Suprapubic skin (tissue), 4 donors: ENCODE measurements at regions not wholly inside any gene's neighbourhood (a gene's known extent, or its start where the extent isn't known, plus 50 kb on each side); places are given as distances from the start of the nearest gene placed in this dataset.
"Not testable (repeated sequence)": the region's sequence is repeated elsewhere in the genome, so short reads cannot be mapped to it uniquely, and the experiment has no call there.

Experiments used
- DNase-seq, 2 donors: peaks; one replicate each; pipeline ENCODE4 v3.0.0-alpha.2; 2019; ENCODE audit warnings: low spot score in 2 of 2
- H3K27ac ChIP-seq: fragments of 200-600 bp; sonication (generic); one replicate; pipeline ENCODE4 v1.5.1; 2019
- H3K27me3 ChIP-seq: fragments of 200-600 bp; sonication (generic); one replicate; pipeline ENCODE4 v1.5.1; 2019
- H3K36me3 ChIP-seq: fragments of 200-600 bp; sonication (generic); one replicate; pipeline ENCODE4 v1.5.1; 2019
- H3K4me1 ChIP-seq: fragments of 200-600 bp; sonication (generic); one replicate; pipeline ENCODE4 v1.5.1; 2019
- H3K4me3 ChIP-seq: fragments of 200-600 bp; sonication (generic); one replicate; pipeline ENCODE4 v1.5.1; 2019; ENCODE audit warnings: mild to moderate bottlenecking
- H3K9me3 ChIP-seq: fragments of 200-600 bp; sonication (generic); one replicate; pipeline ENCODE4 v1.5.1; 2019
- WGBS: methylation state at CpG from one replicate; pipeline ENCODE4 v1.1.5; 2018; 5-methylcytosine and 5-hydroxymethylcytosine counted together

GRCh38 chr9:138207300-138208179, 330.0 kb downstream of the CACNA1B start:
- not testable (repeated sequence) for H3K4me3 ChIP-seq, H3K9me3 ChIP-seq, H3K36me3 ChIP-seq, H3K27me3 ChIP-seq, H3K4me1 ChIP-seq, H3K27ac ChIP-seq, DNase-seq
- WGBS = 89% methylated on average over 17 of the region's 19 CpGs

DNA sequence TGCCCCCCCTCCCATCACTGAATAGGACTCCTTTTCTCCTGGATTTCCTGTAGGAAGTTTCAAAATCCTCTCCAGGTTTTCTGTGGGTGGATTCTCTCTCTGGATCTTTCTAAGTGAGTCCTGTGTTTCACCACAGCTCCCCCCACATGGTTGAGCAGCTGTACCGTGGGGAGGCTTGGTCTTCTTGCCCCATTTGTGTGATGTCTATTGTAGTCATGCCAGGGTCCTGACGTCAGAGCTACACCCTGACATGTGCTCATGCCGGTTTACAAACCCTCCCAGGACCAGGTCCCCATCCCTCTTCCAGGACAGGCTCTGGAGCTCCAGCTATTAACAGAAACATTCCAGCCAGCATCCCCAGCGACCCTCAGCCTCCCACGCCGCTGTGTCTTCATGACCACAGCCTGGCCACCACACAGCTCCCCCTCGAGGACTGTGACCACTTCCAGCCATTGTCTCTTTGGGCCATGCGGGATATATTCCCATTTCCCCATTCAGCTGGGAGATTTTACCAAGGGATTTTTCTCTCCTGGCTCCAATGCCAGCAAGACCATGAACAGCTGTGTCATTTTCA, 331.6 kb downstream of the CACNA1B start:
- 74% methylated on average over 3 of the region's 8 CpGs for WGBS
- not testable (repeated sequence) for DNase-seq, H3K4me1 ChIP-seq, H3K4me3 ChIP-seq, H3K27ac ChIP-seq, H3K36me3 ChIP-seq, H3K9me3 ChIP-seq, H3K27me3 ChIP-seq

DNA sequence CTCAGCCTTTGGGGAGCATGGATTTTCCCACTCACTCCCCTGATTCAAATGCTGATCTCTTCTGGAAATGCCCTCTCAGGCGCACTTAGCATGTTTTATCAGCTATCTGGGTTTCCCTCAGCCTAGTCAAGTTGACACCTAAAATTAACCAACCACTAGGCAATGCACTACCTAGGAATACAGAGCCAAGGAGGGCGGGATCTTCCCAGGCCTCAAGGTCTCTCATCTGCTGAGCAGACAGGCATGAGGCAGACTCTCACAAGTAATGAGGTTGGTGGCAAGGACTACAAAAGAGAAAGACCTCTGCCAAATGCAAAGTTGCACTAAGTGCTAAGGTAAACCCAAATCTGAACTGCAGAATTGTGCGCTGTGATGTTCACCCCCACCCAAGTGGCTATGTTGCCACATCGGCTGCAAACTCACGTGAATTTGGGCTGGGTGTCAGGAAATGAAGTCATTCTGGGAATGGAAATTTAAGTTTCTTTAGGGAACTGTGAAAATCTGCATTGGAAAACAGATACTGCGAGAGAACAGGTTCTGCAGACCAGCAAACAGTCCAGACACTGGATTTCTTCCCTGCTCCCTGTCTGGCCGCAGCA, 332.9 kb downstream of the CACNA1B start:
- not testable (repeated sequence) for H3K4me3 ChIP-seq, H3K9me3 ChIP-seq, DNase-seq, H3K4me1 ChIP-seq, H3K27me3 ChIP-seq, H3K36me3 ChIP-seq, H3K27ac ChIP-seq
- 75% methylated on average over 4 of the region's 7 CpGs for WGBS

DNA sequence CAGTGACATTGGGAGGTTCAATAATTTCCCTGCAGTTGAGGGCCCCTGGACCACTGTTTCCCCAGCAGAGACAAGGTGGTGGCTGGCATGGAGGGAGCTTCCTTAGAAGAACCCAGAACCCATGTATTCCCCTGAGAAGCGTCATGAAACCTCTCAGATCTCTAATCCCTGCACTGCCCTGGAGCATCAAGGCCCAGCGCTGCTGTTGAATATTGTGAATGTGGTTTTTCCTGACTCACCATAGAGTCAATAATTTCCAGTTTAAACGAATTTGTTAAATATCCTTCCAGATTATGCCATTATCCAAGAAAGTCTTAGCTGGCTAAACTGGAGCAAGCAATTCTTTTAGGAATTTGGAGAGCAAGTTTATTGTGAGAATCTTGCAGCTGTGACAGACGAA, 333.5 kb downstream of the CACNA1B start:
- WGBS = 63% methylated on average over 1 of the region's 4 CpGs
- not testable (repeated sequence) for DNase-seq, H3K27me3 ChIP-seq, H3K4me1 ChIP-seq, H3K4me3 ChIP-seq, H3K36me3 ChIP-seq, H3K9me3 ChIP-seq, H3K27ac ChIP-seq

- H3K4me1 ChIP-seq, H3K27ac ChIP-seq, DNase-seq, H3K9me3 ChIP-seq, H3K27me3 ChIP-seq, H3K4me3 ChIP-seq, H3K36me3 ChIP-seq: not testable (repeated sequence)
- WGBS = 59% methylated on average over 5 of the region's 7 CpGs
Observed at GRCh38 chr9:138211544-138212219, 334.1 kb downstream of the CACNA1B start.

DNA sequence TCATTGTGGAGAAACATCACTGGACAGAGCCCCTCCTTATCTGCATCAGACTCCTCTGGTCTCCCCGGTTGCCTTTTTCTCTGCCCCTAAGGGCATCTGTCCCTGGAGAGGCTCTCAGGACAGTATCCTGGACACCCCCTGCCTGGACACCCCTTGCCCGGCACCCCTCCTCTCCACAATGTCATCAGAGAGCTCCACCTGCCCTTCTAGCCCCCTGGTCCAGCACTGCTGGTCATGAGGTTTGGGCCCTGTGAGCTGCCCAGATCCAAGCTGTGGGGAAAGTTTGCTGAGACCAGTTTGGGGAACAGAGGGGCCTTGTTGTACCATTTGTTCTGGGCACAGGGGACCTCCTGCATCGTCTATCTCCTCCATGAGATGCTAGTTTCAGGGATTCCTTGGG, 335.2 kb downstream of the CACNA1B start:
- not testable (repeated sequence) for H3K4me3 ChIP-seq, DNase-seq, H3K27me3 ChIP-seq, H3K36me3 ChIP-seq, H3K4me1 ChIP-seq, H3K9me3 ChIP-seq, H3K27ac ChIP-seq
- WGBS = no CpG with 5 or more reads among the region's 3 CpGs

- DNase-seq, H3K36me3 ChIP-seq, H3K9me3 ChIP-seq, H3K27me3 ChIP-seq, H3K4me3 ChIP-seq, H3K4me1 ChIP-seq, H3K27ac ChIP-seq: not testable (repeated sequence)
- 61% methylated on average over 4 of the region's 6 CpGs for WGBS
Observed at GRCh38 chr9:138213748-138214147, 336.2 kb downstream of the CACNA1B start.

DNA sequence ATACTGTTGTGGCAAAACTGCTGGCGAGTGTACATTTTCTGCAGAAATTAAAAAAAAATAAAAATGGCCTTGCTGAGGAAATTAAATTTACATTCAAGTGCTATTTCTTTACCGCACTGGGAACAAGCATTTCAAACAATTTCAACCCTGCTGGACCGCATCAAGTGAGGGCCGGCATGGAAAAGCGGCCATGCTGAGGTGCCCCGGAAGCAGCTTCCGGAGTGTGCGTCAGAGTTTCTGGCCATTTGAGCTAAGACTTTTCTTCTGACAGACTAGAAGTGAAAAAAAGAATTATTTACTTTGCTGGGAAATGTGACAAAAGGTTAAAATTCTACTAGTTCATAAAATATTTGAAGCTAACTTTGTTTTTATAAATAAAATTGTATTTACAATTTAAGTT, 337.0 kb downstream of the CACNA1B start:
- not testable (repeated sequence) for DNase-seq, H3K27me3 ChIP-seq, H3K27ac ChIP-seq, H3K9me3 ChIP-seq, H3K36me3 ChIP-seq, H3K4me3 ChIP-seq, H3K4me1 ChIP-seq
- WGBS = 80% methylated on average over 8 of the region's 8 CpGs

DNA sequence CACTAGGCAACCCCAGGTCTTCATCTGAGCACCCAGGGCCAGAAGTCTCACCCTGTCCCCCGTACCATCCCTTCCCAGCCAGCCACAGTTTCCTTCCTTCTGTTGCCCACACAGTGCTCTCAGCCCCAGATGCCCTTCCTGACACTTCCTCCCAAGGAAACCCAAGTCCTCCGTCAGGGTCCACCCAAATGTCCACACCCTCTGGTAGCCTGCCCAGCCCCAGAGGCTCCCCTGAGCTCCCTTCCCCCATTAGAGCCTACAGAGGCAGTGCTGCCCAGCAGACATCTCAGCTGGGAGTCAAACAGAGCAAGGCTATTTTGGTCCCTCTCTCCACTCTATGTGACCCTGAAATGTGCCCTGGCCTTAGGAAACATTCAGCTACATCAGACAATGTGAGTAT, 338.0 kb downstream of the CACNA1B start:
- H3K27me3 ChIP-seq, H3K4me1 ChIP-seq, H3K36me3 ChIP-seq, H3K27ac ChIP-seq, DNase-seq, H3K9me3 ChIP-seq, H3K4me3 ChIP-seq: not testable (repeated sequence)
- no CpG with 5 or more reads among the region's 2 CpGs for WGBS

DNA sequence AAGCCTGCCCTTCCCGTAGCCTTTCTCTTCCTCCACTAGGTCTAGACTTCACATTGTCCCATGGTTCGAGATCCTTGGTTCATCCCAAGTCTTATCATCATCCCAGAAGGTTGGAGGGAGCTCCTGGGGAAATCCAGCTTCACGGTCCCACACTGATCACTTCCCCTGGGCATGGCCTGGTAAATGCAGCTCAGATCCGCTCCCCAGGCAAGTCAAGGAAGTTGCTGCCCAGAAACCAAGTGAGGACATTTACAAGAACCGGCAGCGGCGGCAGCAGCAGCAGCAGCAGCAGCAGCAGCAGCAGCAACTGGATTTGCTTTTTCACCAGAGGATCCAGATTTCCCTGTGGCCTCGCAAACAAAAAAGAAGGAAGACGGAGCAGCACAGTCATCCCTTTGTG, 339.2 kb downstream of the CACNA1B start:
- DNase-seq, H3K27ac ChIP-seq, H3K27me3 ChIP-seq, H3K4me3 ChIP-seq, H3K4me1 ChIP-seq, H3K36me3 ChIP-seq, H3K9me3 ChIP-seq: not testable (repeated sequence)
- no CpG with 5 or more reads among the region's 9 CpGs for WGBS

DNA sequence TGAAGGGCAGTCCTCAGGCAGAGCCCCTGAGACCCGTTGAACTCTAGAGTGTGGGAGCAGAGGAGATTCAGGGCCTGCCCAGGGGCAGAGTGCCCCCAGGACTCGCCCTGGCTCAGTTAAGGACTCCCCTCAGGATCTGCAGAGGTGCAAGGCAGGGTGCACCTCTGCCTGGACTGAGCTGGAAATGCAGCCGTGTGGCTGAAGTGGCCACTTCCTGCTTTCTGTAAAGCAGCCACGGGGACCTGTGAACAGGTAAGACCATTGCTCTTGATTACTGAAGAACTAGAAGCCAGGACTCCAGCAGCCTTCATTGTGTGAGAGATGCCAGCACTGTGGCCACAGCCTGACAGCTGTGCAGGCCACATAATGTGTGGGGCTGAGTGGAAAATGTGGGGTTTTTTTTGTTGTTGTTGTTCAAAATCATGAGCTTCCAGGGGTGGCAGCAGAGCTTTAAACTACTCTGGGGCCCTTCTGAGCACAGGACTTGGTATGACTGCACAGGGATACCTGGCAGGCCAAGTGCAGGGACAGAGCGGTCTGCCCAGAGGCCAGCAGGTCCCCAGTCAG, 339.8 kb downstream of the CACNA1B start:
- H3K27me3 ChIP-seq, H3K9me3 ChIP-seq, H3K4me3 ChIP-seq, H3K36me3 ChIP-seq, DNase-seq, H3K4me1 ChIP-seq, H3K27ac ChIP-seq: not testable (repeated sequence)
- 70% methylated on average over 2 of the region's 5 CpGs for WGBS

- H3K36me3 ChIP-seq, H3K27me3 ChIP-seq, H3K4me3 ChIP-seq, H3K9me3 ChIP-seq, H3K4me1 ChIP-seq, H3K27ac ChIP-seq: not testable (repeated sequence)
- no CpG with 5 or more reads among the region's 17 CpGs for WGBS
- peak in 1 of 2 donors; percentile 38 for DNase-seq
Observed at GRCh38 chr9:138219249-138219648, 341.7 kb downstream of the CACNA1B start.

DNA sequence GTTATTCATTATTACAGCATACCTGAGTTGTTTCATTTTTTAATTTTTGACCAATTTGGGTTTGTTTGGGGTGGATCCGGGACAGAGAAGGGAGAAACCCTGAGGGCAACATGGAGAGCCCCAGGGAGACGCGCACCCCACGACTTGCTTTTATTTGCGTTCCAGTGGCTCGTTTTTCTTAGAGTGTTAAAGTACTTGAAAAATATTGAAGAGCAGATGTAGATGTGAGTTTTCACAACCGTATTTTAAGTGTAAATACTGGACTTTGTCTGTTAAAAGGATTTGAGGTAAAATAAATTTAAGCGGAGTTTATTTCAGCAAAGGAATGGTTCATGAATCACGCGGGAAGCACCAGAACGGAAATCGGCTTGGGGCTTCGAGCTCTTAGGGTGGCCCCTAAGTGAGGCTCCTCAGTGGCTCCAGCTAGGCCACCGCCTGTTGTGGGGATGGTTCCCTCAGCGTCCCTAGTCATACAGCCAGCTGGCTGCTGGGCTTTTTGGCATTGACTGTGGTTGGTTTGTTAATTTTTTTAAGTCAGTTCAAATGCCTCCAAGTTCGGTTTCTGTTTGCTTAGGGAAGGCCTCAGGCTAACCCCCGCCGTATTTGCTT, 344.0 kb downstream of the CACNA1B start:
- not testable (repeated sequence) for H3K36me3 ChIP-seq, H3K27me3 ChIP-seq, DNase-seq, H3K4me3 ChIP-seq, H3K4me1 ChIP-seq, H3K9me3 ChIP-seq, H3K27ac ChIP-seq
- 73% methylated on average over 10 of the region's 18 CpGs for WGBS
